ENCODE measurements at regions not wholly inside any gene's neighbourhood (a gene's known extent, or its start where the extent isn't known, plus 50 kb on each side); places are given as distances from the start of the nearest gene placed in this dataset.

- no peak for DNase-seq
- no peak overlapping the region for H2BK5ac ChIP-seq (ENCODE audit: low read depth, low read length, poor library complexity)
- no peak overlapping the region for H3K9ac ChIP-seq (ENCODE audit: low read length)
- H3K4me1 ChIP-seq (ENCODE audit: control insufficient read depth in 1 of 2, insufficient read depth in 2 of 2, low read length in 2 of 2) = no peaks in the 10 kb centered on the region
- H3K27me3 ChIP-seq (ENCODE audit: insufficient read depth, low read length) = no peaks in the 10 kb centered on the region
- no peaks in the 10 kb centered on the region for H3K9me3 ChIP-seq (ENCODE audit: insufficient read depth, low read depth, low read length)
- no CpG with 5 or more reads among the region's 1 CpG for WGBS (ENCODE audit: extremely low coverage, insufficient coverage, insufficient read length)
- no peak overlapping the region for H3K14ac ChIP-seq (ENCODE audit: low read length)
- no peaks in the 10 kb centered on the region for H3K79me2 ChIP-seq (ENCODE audit: control insufficient read depth, insufficient read depth, low read length, poor library complexity)
- H3K23ac ChIP-seq (ENCODE audit: low read length) = no peak overlapping the region
- H2BK120ac ChIP-seq (ENCODE audit: insufficient read depth, low read length, poor library complexity) = no peak overlapping the region
- H4K91ac ChIP-seq (ENCODE audit: low read depth, low read length) = no peak overlapping the region
- no peak overlapping the region for H3K4me3 ChIP-seq (ENCODE audit: low read depth, low read length)
- no peak overlapping the region for H4K8ac ChIP-seq (ENCODE audit: low read depth, low read length)
- H3K27ac ChIP-seq (ENCODE audit: low read depth, low read length) = no peak overlapping the region
- H3K4me2 ChIP-seq (ENCODE audit: low read length) = no peak overlapping the region
- H2AFZ ChIP-seq (ENCODE audit: insufficient read depth, low read length, poor library complexity) = no peak overlapping the region
- no peaks in the 10 kb centered on the region for H3K36me3 ChIP-seq (ENCODE audit: control insufficient read depth in 1 of 2, insufficient read depth in 2 of 2, low read length in 2 of 2)
- no peaks in the 10 kb centered on the region for H3K79me1 ChIP-seq (ENCODE audit: low read length)
- H4K12ac ChIP-seq (ENCODE audit: low read depth, low read length) = no peak overlapping the region
- no peak overlapping the region for H3K4ac ChIP-seq (ENCODE audit: low read depth, low read length)
- no peak overlapping the region for H2BK12ac ChIP-seq (ENCODE audit: low read length)
- H3K18ac ChIP-seq (ENCODE audit: low read length) = no peak overlapping the region
- no peak overlapping the region for H2AK5ac ChIP-seq (ENCODE audit: low read length)
Measured at GRCh38 chr1:221164029-221164428, 284.8 kb downstream of the HLX start.

GRCh38 chr1:221164951-221165838 lies 286.0 kb downstream of the HLX start:
- Histone ChIP-seq H3K4me3 (ENCODE audit: low read depth, low read length) (no peak overlapping the region), H2BK12ac (ENCODE audit: low read length) (no peak overlapping the region), H2AFZ (ENCODE audit: insufficient read depth, low read length, poor library complexity) (no peak overlapping the region), H4K91ac (ENCODE audit: low read depth, low read length) (no peak overlapping the region), H3K4me2 (ENCODE audit: low read length) (no peak overlapping the region), H3K18ac (ENCODE audit: low read length) (no peak overlapping the region), H2AK5ac (ENCODE audit: low read length) (no peak overlapping the region), H3K36me3 (ENCODE audit: control insufficient read depth in 1 of 2, insufficient read depth in 2 of 2, low read length in 2 of 2) (no peaks in the 10 kb centered on the region), H2BK5ac (ENCODE audit: low read depth, low read length, poor library complexity) (no peak overlapping the region), H3K4me1 (ENCODE audit: control insufficient read depth in 1 of 2, insufficient read depth in 2 of 2, low read length in 2 of 2) (peaks cover 0 to 5% of the 10 kb centered on the region in 2 experiments), H3K27me3 (ENCODE audit: insufficient read depth, low read length) (no peaks in the 10 kb centered on the region), H3K9ac (ENCODE audit: low read length) (no peak overlapping the region), H3K79me1 (ENCODE audit: low read length) (no peaks in the 10 kb centered on the region), H3K23ac (ENCODE audit: low read length) (no peak overlapping the region), H4K8ac (ENCODE audit: low read depth, low read length) (no peak overlapping the region), H3K79me2 (ENCODE audit: control insufficient read depth, insufficient read depth, low read length, poor library complexity) (no peaks in the 10 kb centered on the region), H3K14ac (ENCODE audit: low read length) (no peak overlapping the region), H3K9me3 (ENCODE audit: insufficient read depth, low read depth, low read length) (no peaks in the 10 kb centered on the region), H3K4ac (ENCODE audit: low read depth, low read length) (no peak overlapping the region), H4K12ac (ENCODE audit: low read depth, low read length) (no peak overlapping the region), H2BK120ac (ENCODE audit: insufficient read depth, low read length, poor library complexity) (no peak overlapping the region), H3K27ac (ENCODE audit: low read depth, low read length) (no peak overlapping the region)
- no CpG with 5 or more reads among the region's 4 CpGs for WGBS (ENCODE audit: extremely low coverage, insufficient coverage, insufficient read length)
- DNase-seq = no peak

GRCh38 chr1:221165839-221166500 lies 286.7 kb downstream of the HLX start:
- Histone ChIP-seq H3K36me3 (ENCODE audit: control insufficient read depth in 1 of 2, insufficient read depth in 2 of 2, low read length in 2 of 2) (no peaks in the 10 kb centered on the region), H2BK120ac (ENCODE audit: insufficient read depth, low read length, poor library complexity) (no peak overlapping the region), H3K79me2 (ENCODE audit: control insufficient read depth, insufficient read depth, low read length, poor library complexity) (no peaks in the 10 kb centered on the region), H3K4me1 (ENCODE audit: control insufficient read depth in 1 of 2, insufficient read depth in 2 of 2, low read length in 2 of 2) (peaks cover 0 to 5% of the 10 kb centered on the region in 2 experiments), H3K27ac (ENCODE audit: low read depth, low read length) (no peak overlapping the region), H3K14ac (ENCODE audit: low read length) (no peak overlapping the region), H4K8ac (ENCODE audit: low read depth, low read length) (no peak overlapping the region), H2AFZ (ENCODE audit: insufficient read depth, low read length, poor library complexity) (no peak overlapping the region), H3K9ac (ENCODE audit: low read length) (no peak overlapping the region), H2AK5ac (ENCODE audit: low read length) (no peak overlapping the region), H3K18ac (ENCODE audit: low read length) (no peak overlapping the region), H2BK12ac (ENCODE audit: low read length) (no peak overlapping the region), H2BK5ac (ENCODE audit: low read depth, low read length, poor library complexity) (no peak overlapping the region), H3K27me3 (ENCODE audit: insufficient read depth, low read length) (no peaks in the 10 kb centered on the region), H3K4me3 (ENCODE audit: low read depth, low read length) (no peak overlapping the region), H3K23ac (ENCODE audit: low read length) (no peak overlapping the region), H3K4me2 (ENCODE audit: low read length) (no peak overlapping the region), H4K91ac (ENCODE audit: low read depth, low read length) (no peak overlapping the region), H3K9me3 (ENCODE audit: insufficient read depth, low read depth, low read length) (no peaks in the 10 kb centered on the region), H3K79me1 (ENCODE audit: low read length) (no peaks in the 10 kb centered on the region), H3K4ac (ENCODE audit: low read depth, low read length) (no peak overlapping the region), H4K12ac (ENCODE audit: low read depth, low read length) (no peak overlapping the region)
- WGBS (ENCODE audit: extremely low coverage, insufficient coverage, insufficient read length) = no CpG with 5 or more reads among the region's 7 CpGs
- no peak for DNase-seq

GRCh38 chr1:221166559-221167318 lies 287.5 kb downstream of the HLX start:
- Histone ChIP-seq H2BK120ac (ENCODE audit: insufficient read depth, low read length, poor library complexity) (no peak overlapping the region), H3K14ac (ENCODE audit: low read length) (no peak overlapping the region), H4K12ac (ENCODE audit: low read depth, low read length) (no peak overlapping the region), H2BK12ac (ENCODE audit: low read length) (no peak overlapping the region), H3K18ac (ENCODE audit: low read length) (no peak overlapping the region), H3K9ac (ENCODE audit: low read length) (no peak overlapping the region), H2AK5ac (ENCODE audit: low read length) (no peak overlapping the region), H3K4me2 (ENCODE audit: low read length) (no peak overlapping the region), H3K27ac (ENCODE audit: low read depth, low read length) (no peak overlapping the region), H3K4me3 (ENCODE audit: low read depth, low read length) (no peak overlapping the region), H3K79me2 (ENCODE audit: control insufficient read depth, insufficient read depth, low read length, poor library complexity) (no peaks in the 10 kb centered on the region), H3K4ac (ENCODE audit: low read depth, low read length) (no peak overlapping the region), H3K9me3 (ENCODE audit: insufficient read depth, low read depth, low read length) (no peaks in the 10 kb centered on the region), H3K36me3 (ENCODE audit: control insufficient read depth in 1 of 2, insufficient read depth in 2 of 2, low read length in 2 of 2) (no peaks in the 10 kb centered on the region), H4K91ac (ENCODE audit: low read depth, low read length) (no peak overlapping the region), H3K79me1 (ENCODE audit: low read length) (no peaks in the 10 kb centered on the region), H3K27me3 (ENCODE audit: insufficient read depth, low read length) (no peaks in the 10 kb centered on the region), H4K8ac (ENCODE audit: low read depth, low read length) (no peak overlapping the region), H2AFZ (ENCODE audit: insufficient read depth, low read length, poor library complexity) (no peak overlapping the region), H3K23ac (ENCODE audit: low read length) (no peak overlapping the region), H3K4me1 (ENCODE audit: control insufficient read depth in 1 of 2, insufficient read depth in 2 of 2, low read length in 2 of 2) (peaks cover 0 to 5% of the 10 kb centered on the region in 2 experiments), H2BK5ac (ENCODE audit: low read depth, low read length, poor library complexity) (no peak overlapping the region)
- no CpG with 5 or more reads among the region's 4 CpGs for WGBS (ENCODE audit: extremely low coverage, insufficient coverage, insufficient read length)
- peak in 1 of 2 donors; percentile 20 for DNase-seq

Measured in trophoblast cell (in vitro differentiated cells and primary cell).